SK-N-SH treated with all-trans-retinoic acid at 6 μM for 48 hours (cell line): ENCODE measurements at regions not wholly inside any gene's neighbourhood (a gene's known extent, or its start where the extent isn't known, plus 50 kb on each side); places are given as distances from the start of the nearest gene placed in this dataset.

Source experiments
- ARNTL ChIP-seq: fragments of 450-650 bp; formaldehyde crosslinking; IDR thresholded peaks from 2 replicates; pipeline ENCODE4 v1.5.0; 2020; ENCODE audit warnings: low read depth, mild to moderate bottlenecking, moderate library complexity, borderline replicate concordance
- CSDC2 ChIP-seq: fragments of 250-450 bp; sonication (Bioruptor Pico); IDR thresholded peaks from 2 replicates; pipeline ENCODE4 v1.5.0; 2020; ENCODE audit warnings: mild to moderate bottlenecking, moderate library complexity
- ESRRG ChIP-seq: fragments of 250-450 bp; sonication (Bioruptor Pico); IDR thresholded peaks from 2 replicates; pipeline ENCODE4 v1.6.1; 2021; ENCODE audit warnings: mild to moderate bottlenecking
- ISL1 ChIP-seq: fragments of 250-450 bp; sonication (Bioruptor Pico); IDR thresholded peaks from 2 replicates; pipeline ENCODE4 v2.1.2; 2022; ENCODE audit warnings: mild to moderate bottlenecking, moderate library complexity
- PATZ1 ChIP-seq: fragments of 250-450 bp; sonication (Bioruptor Pico); IDR thresholded peaks from 2 replicates; pipeline ENCODE4 v1.8.0; 2020; ENCODE audit warnings: mild to moderate bottlenecking, moderate library complexity, borderline replicate concordance
- POU6F1 ChIP-seq: fragments of 250-450 bp; sonication (Bioruptor Pico); IDR thresholded peaks from 2 replicates; pipeline ENCODE4 v1.8.0; 2021; ENCODE audit warnings: low read depth, mild to moderate bottlenecking, moderate library complexity, borderline replicate concordance
- RARB ChIP-seq: fragments of 250-450 bp; sonication (Bioruptor Pico); IDR thresholded peaks from 2 replicates; pipeline ENCODE4 v1.8.0; 2021; ENCODE audit warnings: mild to moderate bottlenecking, moderate library complexity
- TOX ChIP-seq: fragments of 250-450 bp; sonication (Bioruptor Pico); IDR thresholded peaks from 2 replicates; pipeline ENCODE4 v1.8.0; 2021; ENCODE audit warnings: mild to moderate bottlenecking, moderate library complexity, borderline replicate concordance
- ZC3H10 ChIP-seq: fragments of 250-450 bp; sonication (Bioruptor Pico); IDR thresholded peaks from 2 replicates; pipeline ENCODE4 v1.5.1; 2021; ENCODE audit warnings: mild to moderate bottlenecking, moderate library complexity
- ZFP3 ChIP-seq: fragments of 250-450 bp; sonication (Bioruptor Pico); IDR thresholded peaks from 2 replicates; pipeline ENCODE4 v1.5.0; 2020; ENCODE audit warnings: mild to moderate bottlenecking, moderate library complexity
- ZFP30 ChIP-seq: fragments of 450-650 bp; formaldehyde crosslinking; IDR thresholded peaks from 2 replicates; pipeline ENCODE4 v1.5.0; 2022; ENCODE audit warnings: mild to moderate bottlenecking, moderate library complexity
- ZNF8 ChIP-seq: fragments of 450-650 bp; formaldehyde crosslinking; IDR thresholded peaks from 2 replicates; pipeline ENCODE4 v1.5.0; 2020; ENCODE audit warnings: mild to moderate bottlenecking, moderate library complexity

GRCh38 chr4:75144475-75144874, 211.6 kb downstream of the PARM1 start:
- TF ChIP-seq ARNTL (CRISPR knock-in tag) (no peak), ESRRG (CRISPR knock-in tag) (no peak), ISL1 (no peak), TOX (CRISPR knock-in tag) (no peak), POU6F1 (CRISPR knock-in tag) (no peak), ZFP3 (CRISPR knock-in tag) (no peak), CSDC2 (CRISPR knock-in tag) (no peak), RARB (CRISPR knock-in tag) (no peak), ZFP30 (CRISPR knock-in tag) (no peak), PATZ1 (CRISPR knock-in tag) (no peak), ZNF8 (CRISPR knock-in tag) (no peak), ZC3H10 (CRISPR knock-in tag) (no peak)
